Cardiac fibroblast (primary cell): ENCODE measurements at regions not wholly inside any gene's neighbourhood (a gene's known extent, or its start where the extent isn't known, plus 50 kb on each side); places are given as distances from the start of the nearest gene placed in this dataset.
"Not testable (repeated sequence)": the region's sequence is repeated elsewhere in the genome, so short reads cannot be mapped to it uniquely, and the experiment has no call there.

Experiments used
- DNase-seq, 2 donors: peaks; one replicate each; pipeline versions ENCODE4 v3.0.0 to v3.0.0-alpha.2; 2010; ENCODE audit warnings: low read depth in 2 of 2
- H3K4me3 ChIP-seq, 2 donors: replicated peaks in 1 of 2; 1 replicate in 1 of 2; 2 replicates in 1 of 2; pipeline ENCODE4 v1.5.1; 2011; ENCODE audit warnings: low read depth in 2 of 2, low read length in 2 of 2, mild to moderate bottlenecking in 2 of 2, moderate library complexity in 1 of 2
- CTCF ChIP-seq: IDR thresholded peaks from one replicate; pipeline ENCODE4 v1.5.1; 2011; ENCODE audit warnings: low read depth, mild to moderate bottlenecking, low read length, inconsistent platforms

GRCh38 chr20:55635870-55636269 is 369.4 kb downstream of the CBLN4 start:
- no peak overlapping the region for H3K4me3 ChIP-seq
- no peak for TF ChIP-seq CTCF
- DNase-seq = no peak

DNA sequence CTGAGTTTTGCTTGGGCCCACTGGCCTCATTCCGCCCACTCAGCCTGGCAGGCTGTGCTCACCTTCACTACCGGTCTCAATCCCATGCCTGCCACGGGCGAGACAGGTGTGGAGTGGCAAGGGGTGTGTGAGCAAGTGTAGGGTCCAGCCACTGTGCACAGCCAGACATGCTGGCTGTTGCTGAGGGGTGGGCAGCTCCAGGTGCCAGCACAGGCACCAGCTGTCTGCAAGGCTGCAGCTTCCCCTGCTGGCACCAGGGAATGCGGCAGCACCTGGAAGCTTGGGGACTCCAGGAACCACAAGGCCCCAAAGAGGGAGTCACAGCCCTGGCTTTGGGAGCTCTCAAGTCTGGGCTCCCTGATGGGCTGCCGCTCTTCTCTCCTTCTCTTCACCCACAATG is 372.7 kb downstream of the CBLN4 start:
- no peak for DNase-seq
- no peak for TF ChIP-seq CTCF
- H3K4me3 ChIP-seq = no peak overlapping the region

DNA sequence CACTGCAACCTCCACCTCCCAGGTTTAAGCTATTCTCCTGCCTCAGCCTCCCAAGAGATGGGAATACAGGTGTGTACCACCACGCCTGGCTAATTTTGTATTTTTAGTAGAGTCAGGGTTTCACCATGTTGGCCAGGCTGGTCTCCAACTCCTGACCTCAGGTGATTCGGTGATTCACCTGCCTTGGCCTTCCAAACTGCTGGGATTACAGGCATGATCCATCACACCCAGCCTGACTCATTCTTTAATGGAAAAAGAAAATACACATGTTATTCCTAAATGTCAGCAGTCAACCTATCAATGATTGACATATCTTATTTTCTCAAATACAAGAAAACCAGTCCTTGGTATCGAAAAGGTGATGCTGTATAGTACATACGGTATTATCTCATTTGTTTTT is 376.2 kb downstream of the CBLN4 start:
- DNase-seq, H3K4me3 ChIP-seq: not testable (repeated sequence)

DNA sequence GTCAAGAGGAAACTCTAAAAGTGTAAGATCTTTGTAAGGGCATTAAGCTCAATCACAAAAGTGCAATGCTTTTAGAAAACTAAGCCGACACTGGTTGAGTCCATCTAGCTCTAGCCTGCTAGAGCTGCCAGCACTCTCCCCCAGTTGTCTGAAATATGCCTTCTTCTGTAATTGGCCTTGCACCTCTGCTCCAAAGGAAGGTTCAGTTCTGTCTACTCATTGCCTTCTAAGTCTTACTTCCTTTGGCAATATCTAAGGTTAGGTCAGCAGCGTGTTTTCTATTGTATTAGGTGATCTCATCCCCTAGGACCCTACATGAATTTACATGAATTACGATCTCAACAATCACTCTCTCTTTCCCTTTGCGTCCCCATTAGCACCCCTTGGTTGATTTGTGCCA is 378.6 kb downstream of the CBLN4 start:
- H3K4me3 ChIP-seq = no peak overlapping the region
- no peak for DNase-seq
- TF ChIP-seq CTCF = no peak

DNA sequence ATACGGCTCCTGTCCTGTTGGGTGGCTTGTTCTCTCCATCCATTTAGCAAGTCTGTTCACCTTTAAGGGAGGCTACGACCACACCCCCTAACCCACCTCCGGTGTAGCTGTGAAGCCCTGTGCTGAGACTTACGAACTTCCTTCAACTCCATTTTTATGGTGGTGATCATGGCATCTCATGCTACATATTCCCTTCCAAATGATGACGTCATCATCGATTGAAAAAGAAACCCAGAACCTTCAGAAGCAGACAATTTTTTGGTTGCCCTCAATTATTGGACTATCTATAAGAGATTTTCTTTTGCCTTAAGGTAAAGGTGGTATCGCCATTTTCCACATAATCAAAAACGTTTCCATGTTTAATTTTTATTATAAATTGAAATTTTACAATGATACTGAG is 389.0 kb downstream of the CBLN4 start:
- no peak overlapping the region for H3K4me3 ChIP-seq
- DNase-seq = no peak
- TF ChIP-seq CTCF = no peak

GRCh38 chr20:55615818-55616217 is 389.5 kb downstream of the CBLN4 start:
- H3K4me3 ChIP-seq = no peak overlapping the region
- TF ChIP-seq CTCF = no peak
- DNase-seq = no peak

DNA sequence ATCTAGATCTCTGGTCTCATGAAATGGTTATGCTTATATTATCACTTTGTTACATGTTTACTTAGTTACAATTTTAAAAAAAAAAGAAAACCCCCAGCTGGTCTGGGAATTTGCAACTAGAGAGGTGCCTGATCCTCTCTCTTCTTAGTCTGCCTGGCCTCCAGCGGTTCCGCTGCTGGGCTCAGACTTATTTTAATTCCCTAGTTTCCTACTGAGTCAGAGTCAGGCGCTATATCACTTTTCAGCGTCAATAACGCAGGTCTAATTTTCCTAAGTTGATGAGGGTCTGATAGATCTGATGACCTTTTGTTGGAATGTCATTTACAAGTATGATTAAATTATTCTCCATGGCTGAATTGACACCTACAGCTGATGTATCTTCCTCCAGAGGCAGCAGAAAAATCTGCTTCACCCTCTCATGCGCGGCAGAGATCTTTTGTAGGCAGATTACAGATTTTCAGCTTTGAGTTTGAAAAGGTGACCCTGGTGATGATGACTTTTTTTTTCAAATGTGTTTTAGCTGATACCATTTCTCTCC is 391.0 kb downstream of the CBLN4 start:
- no peak overlapping the region for H3K4me3 ChIP-seq
- DNase-seq = no peak
- no peak for TF ChIP-seq CTCF
